Sigmoid colon (tissue), 4 donors: ENCODE measurements at regions not wholly inside any gene's neighbourhood (a gene's known extent, or its start where the extent isn't known, plus 50 kb on each side); places are given as distances from the start of the nearest gene placed in this dataset.

Source experiments
- CTCF ChIP-seq, 4 experiments: fragments of 450-650 bp in 3 of 4; fragments of 200-600 bp in 1 of 4; IDR thresholded peaks; one replicate each; pipeline ENCODE4 v1.5.1; 2016 to 2019; ENCODE audit warnings: antibody characterized with exemption in 4 of 4, mild to moderate bottlenecking in 3 of 4, moderate library complexity in 2 of 4
- EP300 ChIP-seq, 4 donors: sonication (generic); formaldehyde crosslinking; IDR thresholded peaks; one replicate each; pipeline ENCODE4 v1.6.1; 2017; ENCODE audit warnings: antibody characterized with exemption in 4 of 4
- POLR2A ChIP-seq, 2 donors: fragments of 450-650 bp; IDR thresholded peaks; one replicate each; pipeline ENCODE4 v1.6.1; 2016; ENCODE audit warnings: antibody characterized with exemption in 2 of 2, mild to moderate bottlenecking in 2 of 2, moderate library complexity in 2 of 2
- POLR2AphosphoS5 ChIP-seq, 4 donors: sonication (generic); formaldehyde crosslinking; IDR thresholded peaks; one replicate each; pipeline ENCODE4 v1.6.1; 2017; ENCODE audit warnings: antibody characterized with exemption in 4 of 4

- TF ChIP-seq CTCF (IDR thresholded peaks at IDR 0.05) (no peak), POLR2A (IDR thresholded peaks at IDR 0.05) (no peak), EP300 (IDR thresholded peaks at IDR 0.05) (no peak), POLR2AphosphoS5 (IDR thresholded peaks at IDR 0.05) (no peak)
Observed at GRCh38 chr2:219775506-219775905, 148.1 kb downstream of the SLC4A3 start.
